ENCODE measurements at regions not wholly inside any gene's neighbourhood (a gene's known extent, or its start where the extent isn't known, plus 50 kb on each side); places are given as distances from the start of the nearest gene placed in this dataset.

- no peaks in the 10 kb centered on the region for H3K4me1 ChIP-seq (ENCODE audit: control insufficient read depth, insufficient read depth, low read length)
- ChIA-PET POLR2A (no interaction called here), CTCF (no interaction called here), RAD21 (ENCODE audit: unreplicated experiment) (no interaction called here), SMC1A (ENCODE audit: uncharacterized antibody, unreplicated experiment) (interaction anchor here (1.3 kb wide), 1 partner anchor 11 kb away, joined by 6 read pairs; no protein-coding TSS in a partner anchor)
- DNase-seq (ENCODE audit: low read depth, low spot score) (no peak), ATAC-seq (no peak), FAIRE-seq (no peak)
- H4K20me1 ChIP-seq (ENCODE audit: control insufficient read depth, insufficient read depth), result no peaks in the 10 kb centered on the region
- BruUV-seq (replicated peaks), result no TSS peak
- H3K9ac ChIP-seq (ENCODE audit: control insufficient read depth, insufficient read depth, low read length), result no peak overlapping the region
- no peak overlapping the region for H3K4me2 ChIP-seq (ENCODE audit: control insufficient read depth, insufficient read depth)
- H3K27me3 ChIP-seq (replicated peaks in 1 of 2; ENCODE audit: control insufficient read depth in 2 of 2, insufficient read depth in 2 of 2, low read length in 1 of 2), result no peaks in the 10 kb centered on the region
- in situ Hi-C loops (cut with MboI) (no loop called here), intact Hi-C loops (cut with micrococcal nuclease; ENCODE audit: unreplicated experiment) (no loop called here)
- H3K36me3 ChIP-seq (ENCODE audit: control insufficient read depth in 2 of 2, insufficient read depth in 2 of 2, low read length in 1 of 2), result no peaks in the 10 kb centered on the region
- no peaks in the 10 kb centered on the region for H3K9me3 ChIP-seq (replicated peaks; ENCODE audit: control insufficient read depth, insufficient read depth, low read length)
- no peaks in the 10 kb centered on the region for H3K79me2 ChIP-seq (ENCODE audit: control insufficient read depth, insufficient read depth, low read length)
- H3K4me3 ChIP-seq, result no peak overlapping the region
- H2AFZ ChIP-seq (ENCODE audit: control insufficient read depth, low read depth, low read length), result no peak overlapping the region
- TF ChIP-seq POLR2A (IDR thresholded peaks at IDR 0.05; ENCODE audit: low read depth, low read length) (no peak), SPI1 (IDR thresholded peaks at IDR 0.05; ENCODE audit: borderline replicate concordance, insufficient read depth, low read depth, low read length) (peak; percentile 64)
- no peak overlapping the region for H3K27ac ChIP-seq (ENCODE audit: control insufficient read depth, insufficient read depth)
Measured at GRCh38 chr5:158376679-158377078, 517.7 kb upstream of the CLINT1 start.

DNA sequence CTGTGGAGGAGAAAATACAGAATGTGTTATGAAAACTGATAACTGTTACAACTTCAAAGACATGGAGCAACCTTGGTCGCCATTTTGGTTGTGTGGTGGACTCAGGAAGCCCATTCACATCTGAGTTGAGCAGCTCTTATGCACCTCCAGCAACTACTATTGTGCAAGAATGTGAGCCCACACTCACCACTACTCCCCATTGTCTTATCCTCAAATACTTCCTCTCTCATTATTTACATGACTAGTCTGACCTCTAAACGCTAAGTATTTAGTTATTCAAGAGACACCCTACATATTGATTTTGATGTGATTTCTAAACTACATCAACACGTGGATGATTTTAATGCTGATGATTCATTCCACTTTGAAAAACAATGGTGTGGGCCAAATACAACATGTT is 516.6 kb upstream of the CLINT1 start:
- ChIA-PET SMC1A (ENCODE audit: uncharacterized antibody, unreplicated experiment) (no interaction called here), POLR2A (no interaction called here), RAD21 (ENCODE audit: unreplicated experiment) (no interaction called here), CTCF (no interaction called here)
- H4K20me1 ChIP-seq (ENCODE audit: control insufficient read depth, insufficient read depth), result no peaks in the 10 kb centered on the region
- H3K4me2 ChIP-seq (ENCODE audit: control insufficient read depth, insufficient read depth), result no peak overlapping the region
- intact Hi-C loops (cut with micrococcal nuclease; ENCODE audit: unreplicated experiment), result no loop called here
- H3K79me2 ChIP-seq (ENCODE audit: control insufficient read depth, insufficient read depth, low read length), result no peaks in the 10 kb centered on the region
- no peaks in the 10 kb centered on the region for H3K4me1 ChIP-seq (ENCODE audit: control insufficient read depth, insufficient read depth, low read length)
- DNase-seq (ENCODE audit: low read depth, low spot score) (no peak), FAIRE-seq (no peak), ATAC-seq (no peak)
- no peak overlapping the region for H3K27ac ChIP-seq (ENCODE audit: control insufficient read depth, insufficient read depth)
- no peak overlapping the region for H3K9ac ChIP-seq (ENCODE audit: control insufficient read depth, insufficient read depth, low read length)
- 12% methylated on average over 3 of the region's 3 CpGs for WGBS (ENCODE audit: insufficient coverage, insufficient replicate concordance, low lambda C conversion rate, missing lambda C conversion rate)
- in situ Hi-C loops (cut with MboI), result no loop called here
- no peaks in the 10 kb centered on the region for H3K36me3 ChIP-seq (ENCODE audit: control insufficient read depth in 2 of 2, insufficient read depth in 2 of 2, low read length in 1 of 2)
- no peak overlapping the region for H2AFZ ChIP-seq (ENCODE audit: control insufficient read depth, low read depth, low read length)
- no peaks in the 10 kb centered on the region for H3K9me3 ChIP-seq (replicated peaks; ENCODE audit: control insufficient read depth, insufficient read depth, low read length)
- no peak for TF ChIP-seq PAX5 (IDR thresholded peaks at IDR 0.05; ENCODE audit: borderline replicate concordance, low read depth, low read length)
- no peak for TF ChIP-seq TARDBP (IDR thresholded peaks at IDR 0.05; ENCODE audit: borderline replicate concordance)
- TF ChIP-seq CREM (IDR thresholded peaks at IDR 0.05; ENCODE audit: low read depth), result no peak
- TF ChIP-seq BCL11A (IDR thresholded peaks at IDR 0.05; ENCODE audit: low read depth, low read length), result no peak
- TF ChIP-seq RBBP5 (conservative IDR thresholded peaks at IDR 0.05), result no peak
- TF ChIP-seq HDAC6 (IDR thresholded peaks at IDR 0.05; ENCODE audit: unreplicated experiment), result no peak
- no peak for TF ChIP-seq NBN (IDR thresholded peaks at IDR 0.05)
- no peak for TF ChIP-seq MEF2A (IDR thresholded peaks at IDR 0.05; ENCODE audit: insufficient read depth, low read depth, low read length)
- TF ChIP-seq, protein P1, sequence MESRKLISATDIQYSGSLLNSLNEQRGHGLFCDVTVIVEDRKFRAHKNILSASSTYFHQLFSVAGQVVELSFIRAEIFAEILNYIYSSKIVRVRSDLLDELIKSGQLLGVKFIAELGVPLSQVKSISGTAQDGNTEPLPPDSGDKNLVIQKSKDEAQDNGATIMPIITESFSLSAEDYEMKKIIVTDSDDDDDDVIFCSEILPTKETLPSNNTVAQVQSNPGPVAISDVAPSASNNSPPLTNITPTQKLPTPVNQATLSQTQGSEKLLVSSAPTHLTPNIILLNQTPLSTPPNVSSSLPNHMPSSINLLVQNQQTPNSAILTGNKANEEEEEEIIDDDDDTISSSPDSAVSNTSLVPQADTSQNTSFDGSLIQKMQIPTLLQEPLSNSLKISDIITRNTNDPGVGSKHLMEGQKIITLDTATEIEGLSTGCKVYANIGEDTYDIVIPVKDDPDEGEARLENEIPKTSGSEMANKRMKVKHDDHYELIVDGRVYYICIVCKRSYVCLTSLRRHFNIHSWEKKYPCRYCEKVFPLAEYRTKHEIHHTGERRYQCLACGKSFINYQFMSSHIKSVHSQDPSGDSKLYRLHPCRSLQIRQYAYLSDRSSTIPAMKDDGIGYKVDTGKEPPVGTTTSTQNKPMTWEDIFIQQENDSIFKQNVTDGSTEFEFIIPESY (IDR thresholded peaks at IDR 0.05), result no peak
- no peak for TF ChIP-seq BACH1 (IDR thresholded peaks at IDR 0.05; ENCODE audit: borderline replicate concordance)
- TF ChIP-seq, protein P2, sequence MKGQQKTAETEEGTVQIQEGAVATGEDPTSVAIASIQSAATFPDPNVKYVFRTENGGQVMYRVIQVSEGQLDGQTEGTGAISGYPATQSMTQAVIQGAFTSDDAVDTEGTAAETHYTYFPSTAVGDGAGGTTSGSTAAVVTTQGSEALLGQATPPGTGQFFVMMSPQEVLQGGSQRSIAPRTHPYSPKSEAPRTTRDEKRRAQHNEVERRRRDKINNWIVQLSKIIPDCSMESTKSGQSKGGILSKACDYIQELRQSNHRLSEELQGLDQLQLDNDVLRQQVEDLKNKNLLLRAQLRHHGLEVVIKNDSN (IDR thresholded peaks at IDR 0.05; ENCODE audit: borderline replicate concordance, extremely low read length, insufficient read depth, low read depth, low read length), result no peak
- TF ChIP-seq TCF12 (IDR thresholded peaks at IDR 0.05; ENCODE audit: low read depth, low read length), result no peak
- TF ChIP-seq STAT3 (IDR thresholded peaks at IDR 0.05; ENCODE audit: low read depth, low read length), result no peak
- TF ChIP-seq BMI1 (IDR thresholded peaks at IDR 0.05; ENCODE audit: borderline replicate concordance), result no peak
- H3K4me3 ChIP-seq, result no peak overlapping the region
- BruUV-seq (replicated peaks), result no TSS peak
- no peaks in the 10 kb centered on the region for H3K27me3 ChIP-seq (replicated peaks in 1 of 2; ENCODE audit: control insufficient read depth in 2 of 2, insufficient read depth in 2 of 2, low read length in 1 of 2)
